GM19351 (cell line): ENCODE measurements at regions not wholly inside any gene's neighbourhood (a gene's known extent, or its start where the extent isn't known, plus 50 kb on each side); places are given as distances from the start of the nearest gene placed in this dataset.

Experiments used
- ATAC-seq: cut with Tn5 transposase; IDR thresholded peaks from one replicate; pipeline ENCODE4 v1.9.1; 2021; ENCODE audit warnings: mild to moderate bottlenecking, moderate library complexity; ENCODE audit not compliant: unreplicated experiment

DNA sequence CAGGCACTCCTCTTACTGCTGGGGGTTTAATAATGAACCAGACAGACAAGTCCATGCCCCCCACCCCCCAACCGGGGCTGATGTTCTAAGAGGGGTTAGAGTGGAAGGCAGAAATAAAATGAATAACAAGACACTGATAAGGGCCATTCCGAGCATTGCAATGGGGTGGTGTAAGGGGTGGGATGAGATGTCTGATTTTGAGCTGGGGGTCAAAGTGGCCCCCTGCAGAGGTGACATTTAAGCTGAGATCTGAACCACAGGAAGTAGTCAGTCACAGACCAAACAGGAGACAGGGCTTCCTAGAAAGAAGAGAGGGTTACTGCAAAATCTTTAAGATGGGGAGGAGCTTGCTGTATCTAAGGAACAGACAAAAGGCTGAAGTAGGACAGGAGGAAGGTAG lies 180.6 kb upstream of the SH3BP4 start:
- ATAC-seq: no peak

DNA sequence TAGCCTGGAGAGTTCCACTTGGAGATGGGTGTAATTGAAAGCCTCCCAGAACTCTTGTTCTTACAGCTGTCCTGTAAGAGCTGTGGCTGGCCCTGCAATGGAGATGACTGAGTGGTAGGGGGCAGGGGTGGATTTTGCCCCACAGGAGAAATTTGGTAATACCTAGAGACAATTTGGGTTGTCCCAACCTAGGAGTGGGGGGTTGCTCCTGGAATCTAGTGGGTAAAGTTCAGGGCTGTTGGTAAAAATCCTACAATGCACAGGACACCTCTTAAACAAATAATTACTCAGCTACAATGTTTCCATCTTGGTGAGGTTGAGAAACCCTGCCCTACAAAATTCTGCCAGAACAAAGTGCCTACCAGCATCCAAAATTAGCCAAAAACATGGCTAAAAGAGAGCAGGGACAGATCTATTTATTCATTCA lies 181.1 kb upstream of the SH3BP4 start:
- no peak for ATAC-seq

- ATAC-seq: no peak
These were observed 181.7 kb upstream of the SH3BP4 start for GRCh38 chr2:234770031-234770506.

DNA sequence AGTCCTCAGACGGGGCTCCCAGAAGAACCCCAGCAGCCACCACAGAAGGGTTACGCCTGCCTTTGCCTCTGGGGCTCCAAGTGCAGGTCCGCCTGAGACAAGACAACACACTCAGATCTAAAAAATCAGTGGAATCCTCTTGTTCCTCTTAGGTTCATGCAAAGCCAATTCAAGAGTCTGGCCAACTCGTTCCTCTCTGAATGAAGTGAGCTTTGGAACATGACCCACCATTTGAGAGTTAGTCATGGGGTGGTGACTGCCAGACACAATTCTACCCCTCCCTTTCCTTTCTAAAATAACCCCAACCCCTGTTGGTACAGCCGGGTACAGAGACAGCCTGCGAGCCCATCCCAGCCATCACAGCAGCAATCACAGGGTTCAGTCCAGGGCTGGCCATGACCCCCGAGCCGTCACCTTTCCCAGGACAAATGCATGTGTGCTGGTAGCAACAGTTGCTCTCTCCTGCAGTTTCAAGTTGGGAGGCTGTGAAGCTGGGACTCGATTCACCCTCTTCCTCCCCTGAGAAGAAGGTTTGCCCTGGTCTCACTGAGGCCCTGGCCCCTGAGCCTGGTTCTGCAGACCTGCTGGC lies 183.1 kb upstream of the SH3BP4 start:
- ATAC-seq: no peak

DNA sequence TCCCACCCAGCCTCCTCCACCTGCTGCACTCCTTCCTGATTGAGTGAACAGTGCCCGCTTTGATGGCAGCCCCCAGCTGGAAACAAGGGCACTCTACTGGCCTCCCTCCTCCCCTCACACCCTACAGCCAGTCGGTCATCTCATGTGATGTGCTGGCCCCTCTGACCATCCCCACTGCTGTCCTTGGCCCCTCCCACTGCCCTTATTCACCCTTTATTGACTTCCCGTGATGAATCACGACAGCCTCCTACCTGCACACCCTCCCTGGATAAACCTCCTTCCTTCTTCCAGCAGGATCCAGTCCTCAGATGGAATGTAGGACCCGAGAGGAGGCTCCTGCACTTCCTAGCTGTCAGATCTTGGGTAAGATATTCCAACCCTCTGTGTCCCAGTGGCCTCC lies 186.5 kb upstream of the SH3BP4 start:
- ATAC-seq: no peak

DNA sequence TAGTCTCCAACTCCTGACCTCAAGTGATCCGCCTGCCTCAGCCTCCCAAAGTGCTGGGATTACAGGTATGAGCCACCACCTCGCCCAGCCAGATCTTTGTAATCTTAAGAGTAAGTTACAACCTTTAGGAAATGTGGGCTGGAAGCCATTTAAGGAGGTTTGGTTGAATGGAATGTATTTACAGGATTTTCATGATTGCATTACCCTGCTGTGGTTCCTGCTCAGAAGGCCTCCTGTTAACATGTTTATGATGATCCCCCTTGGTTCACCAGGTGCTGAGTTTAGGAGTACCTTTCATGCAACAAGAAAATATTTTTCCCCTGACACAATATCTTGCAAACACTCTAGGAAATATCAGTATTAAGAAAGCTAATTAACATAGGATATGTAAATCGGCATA lies 187.4 kb upstream of the SH3BP4 start:
- no peak for ATAC-seq

GRCh38 chr2:234763002-234763873 lies 188.6 kb upstream of the SH3BP4 start:
- ATAC-seq: no peak

DNA sequence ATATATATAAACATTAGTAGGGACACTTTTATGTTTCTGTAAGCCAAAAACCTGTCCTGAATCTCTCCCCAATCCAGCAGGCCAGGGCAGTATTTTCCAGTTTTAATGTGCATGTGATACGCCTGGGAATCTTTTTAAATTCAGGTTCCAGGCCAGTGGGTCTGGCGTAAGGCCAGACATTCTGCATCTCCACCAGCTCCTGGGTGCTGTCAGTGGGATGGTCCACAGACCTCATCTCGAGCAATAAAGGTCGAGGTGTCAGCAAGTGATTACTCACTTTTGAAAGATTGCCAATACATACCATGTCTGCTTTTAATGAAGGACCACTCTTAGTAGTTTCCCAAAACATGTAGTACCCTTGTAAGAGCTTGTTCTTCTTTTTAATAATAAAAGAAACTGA lies 189.9 kb upstream of the SH3BP4 start:
- ATAC-seq: no peak

- no peak for ATAC-seq
These were observed 197.7 kb upstream of the SH3BP4 start for GRCh38 chr2:234754126-234754525.

DNA sequence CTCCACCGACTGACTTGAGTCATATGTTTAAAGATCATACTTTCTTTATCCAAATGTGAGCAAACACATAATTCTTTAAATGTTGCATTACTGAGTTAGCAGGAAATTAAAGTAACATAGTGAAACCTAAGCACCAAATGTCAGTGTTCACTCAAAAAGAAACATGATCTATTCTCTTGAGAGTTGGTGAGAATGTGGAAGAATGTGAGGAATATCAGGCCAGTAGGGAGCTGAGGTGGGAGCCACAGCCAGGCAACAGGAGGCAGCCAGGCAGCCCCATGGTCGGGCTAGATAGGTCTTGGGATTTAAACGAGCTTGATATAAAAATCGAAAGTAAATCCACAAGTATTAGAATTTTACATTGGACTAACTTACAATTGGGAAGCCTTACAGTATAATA lies 198.1 kb upstream of the SH3BP4 start:
- ATAC-seq: no peak

GRCh38 chr2:234752966-234753365 lies 198.9 kb upstream of the SH3BP4 start:
- ATAC-seq: no peak

DNA sequence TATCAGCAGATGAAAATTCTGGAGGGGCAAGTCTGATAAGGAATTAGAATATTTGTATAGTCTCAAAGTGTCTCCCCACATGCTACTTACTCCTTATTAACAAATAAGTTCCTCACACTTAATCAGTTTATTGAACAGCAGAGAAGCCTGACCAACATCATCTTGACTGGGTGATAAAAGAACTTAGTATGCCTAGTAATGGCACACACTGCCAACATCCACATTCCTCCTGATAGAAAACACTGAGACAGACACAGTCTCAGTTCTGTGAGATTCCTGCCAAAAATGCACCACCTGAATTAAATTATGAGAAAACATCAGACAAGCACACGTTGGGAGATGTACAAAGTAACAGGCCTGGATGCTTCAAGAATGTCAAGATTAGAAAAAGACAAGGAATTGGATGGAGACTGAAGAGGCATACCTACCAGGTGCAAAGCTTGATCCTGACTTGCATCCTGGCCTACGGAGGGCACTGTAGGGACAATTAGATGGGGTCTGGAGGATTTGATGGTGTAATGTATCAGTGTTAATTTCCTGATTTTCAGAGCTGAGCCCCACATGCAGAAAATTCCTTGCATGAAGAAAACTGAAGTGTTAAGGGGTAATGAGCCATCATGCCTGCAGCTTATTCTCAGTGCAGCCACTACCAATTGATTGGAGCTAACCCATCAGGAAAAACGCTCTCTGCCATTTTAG lies 200.4 kb upstream of the SH3BP4 start:
- ATAC-seq: no peak

DNA sequence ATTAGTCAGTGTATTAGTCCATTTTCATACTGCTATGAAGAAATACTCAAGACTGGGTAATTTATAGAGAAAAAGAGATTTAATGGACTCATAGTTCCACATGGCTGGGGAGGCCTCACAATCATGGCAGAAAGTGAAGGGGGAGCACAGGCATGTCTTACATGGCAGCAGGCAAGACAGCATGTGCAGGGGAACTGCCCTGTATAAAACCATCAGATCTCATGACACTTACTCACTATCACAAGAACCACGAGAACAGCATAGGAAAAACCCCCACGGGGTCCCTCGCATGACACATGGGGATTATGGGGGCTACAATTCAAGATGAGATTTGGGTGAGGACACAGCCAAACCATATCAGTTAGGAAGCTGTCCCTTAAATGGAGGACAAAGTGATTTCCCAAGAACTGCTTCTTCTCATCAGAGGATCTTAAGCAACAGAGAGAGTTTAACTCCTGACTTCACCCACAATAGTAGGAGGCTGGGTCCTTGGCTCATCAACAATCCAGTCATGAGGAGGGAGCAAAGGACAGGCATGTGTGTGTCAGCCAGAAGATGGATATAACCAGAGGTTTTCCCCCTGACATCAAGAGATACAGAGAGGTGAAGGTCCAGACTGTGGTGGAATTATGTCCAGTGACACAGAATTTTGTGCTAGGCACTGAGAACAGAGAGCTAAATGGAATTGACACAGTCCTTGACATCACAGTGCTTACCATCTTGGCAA lies 203.8 kb upstream of the SH3BP4 start:
- no peak for ATAC-seq

DNA sequence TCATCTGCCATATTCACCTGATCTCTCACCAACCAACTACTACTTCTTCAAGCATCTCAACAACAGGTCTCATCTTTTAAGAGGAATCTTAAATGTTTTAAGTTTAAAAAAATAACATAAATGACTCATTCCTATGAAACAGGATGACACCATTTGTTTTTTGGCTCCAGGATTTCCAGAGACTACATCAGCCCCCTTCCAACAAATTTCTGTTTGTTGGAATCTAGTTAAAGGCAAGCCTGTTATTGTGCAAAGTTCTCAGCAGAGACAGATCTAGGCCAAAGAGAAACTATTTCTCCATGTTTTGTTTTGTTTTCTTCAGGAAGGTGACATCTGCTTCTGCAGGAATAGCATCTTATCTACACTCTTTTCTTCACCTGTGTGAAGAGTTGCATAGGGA lies 204.8 kb upstream of the SH3BP4 start:
- no peak for ATAC-seq

DNA sequence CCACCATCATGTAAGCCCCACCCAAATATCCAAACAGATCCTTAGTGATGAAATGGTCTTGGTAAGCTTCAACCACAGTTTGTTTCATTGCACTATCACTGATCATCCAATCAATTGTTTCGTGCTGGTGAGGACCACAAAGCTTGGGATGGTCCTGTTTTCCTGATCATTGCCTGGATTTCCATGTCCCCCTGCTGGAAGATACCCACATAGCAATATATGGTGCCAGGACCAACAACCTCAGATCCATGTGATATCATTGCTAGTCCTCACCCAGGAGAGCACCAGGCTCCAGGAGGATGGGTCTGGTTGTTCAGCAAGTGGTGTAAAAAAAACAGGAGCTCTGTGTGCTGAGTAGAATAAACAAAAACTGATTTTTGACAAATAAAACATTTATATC lies 206.5 kb upstream of the SH3BP4 start:
- no peak for ATAC-seq

DNA sequence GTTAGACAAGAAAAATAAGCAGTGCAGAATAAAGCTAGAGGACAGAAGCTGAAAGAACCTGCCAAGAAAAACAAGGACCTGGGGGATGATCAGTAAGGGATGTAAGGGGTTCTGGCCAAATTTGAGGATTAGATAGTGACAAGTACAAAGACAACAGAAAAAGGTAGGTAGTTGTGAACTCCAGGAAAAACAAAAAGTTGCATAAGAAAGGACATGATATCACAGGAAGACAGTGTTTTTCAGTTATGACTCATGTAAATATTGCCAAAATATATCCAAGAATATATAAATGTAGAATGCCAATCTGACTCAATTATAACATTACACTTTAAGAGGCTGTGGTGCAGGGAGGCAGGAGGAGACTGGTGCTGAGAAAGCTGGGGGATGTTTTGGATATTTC lies 209.8 kb upstream of the SH3BP4 start:
- ATAC-seq: no peak

DNA sequence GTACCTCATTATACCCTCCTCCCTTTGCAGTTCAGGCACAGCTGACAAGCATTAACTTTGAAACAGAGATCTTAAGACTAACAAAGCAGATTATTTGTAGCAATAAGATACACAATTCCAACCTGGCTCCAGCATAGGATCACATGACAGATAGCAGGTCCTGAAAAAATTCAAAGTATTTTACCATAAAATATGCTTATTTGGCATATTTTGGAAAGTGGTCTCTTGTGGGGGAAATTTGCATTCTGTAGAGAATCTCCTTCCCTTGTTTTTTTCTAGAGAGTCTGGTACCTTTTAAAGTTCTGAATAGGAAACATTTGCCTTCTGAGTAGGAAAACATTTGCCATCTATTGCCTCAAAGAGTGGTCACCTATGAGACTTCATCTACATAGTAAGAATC lies 212.8 kb upstream of the SH3BP4 start:
- ATAC-seq: no peak

DNA sequence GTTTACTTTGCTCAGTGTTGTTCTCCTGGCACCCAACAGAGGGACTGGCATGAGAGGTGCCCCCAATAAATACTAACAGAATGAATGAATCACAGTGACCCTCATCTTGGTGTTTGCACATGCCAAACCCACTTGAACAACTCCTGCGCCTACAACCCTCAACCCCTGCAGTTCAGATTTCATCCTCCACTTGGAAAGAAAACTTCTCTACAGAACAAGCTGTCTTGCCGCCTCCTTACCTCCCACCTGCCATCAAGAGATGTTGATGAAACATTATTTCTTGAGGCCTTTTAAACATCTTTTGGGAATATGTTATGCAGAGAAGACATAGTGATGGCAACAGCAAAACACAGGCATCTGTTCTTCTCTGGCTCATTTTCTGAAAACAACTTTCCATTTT lies 216.0 kb upstream of the SH3BP4 start:
- no peak for ATAC-seq

DNA sequence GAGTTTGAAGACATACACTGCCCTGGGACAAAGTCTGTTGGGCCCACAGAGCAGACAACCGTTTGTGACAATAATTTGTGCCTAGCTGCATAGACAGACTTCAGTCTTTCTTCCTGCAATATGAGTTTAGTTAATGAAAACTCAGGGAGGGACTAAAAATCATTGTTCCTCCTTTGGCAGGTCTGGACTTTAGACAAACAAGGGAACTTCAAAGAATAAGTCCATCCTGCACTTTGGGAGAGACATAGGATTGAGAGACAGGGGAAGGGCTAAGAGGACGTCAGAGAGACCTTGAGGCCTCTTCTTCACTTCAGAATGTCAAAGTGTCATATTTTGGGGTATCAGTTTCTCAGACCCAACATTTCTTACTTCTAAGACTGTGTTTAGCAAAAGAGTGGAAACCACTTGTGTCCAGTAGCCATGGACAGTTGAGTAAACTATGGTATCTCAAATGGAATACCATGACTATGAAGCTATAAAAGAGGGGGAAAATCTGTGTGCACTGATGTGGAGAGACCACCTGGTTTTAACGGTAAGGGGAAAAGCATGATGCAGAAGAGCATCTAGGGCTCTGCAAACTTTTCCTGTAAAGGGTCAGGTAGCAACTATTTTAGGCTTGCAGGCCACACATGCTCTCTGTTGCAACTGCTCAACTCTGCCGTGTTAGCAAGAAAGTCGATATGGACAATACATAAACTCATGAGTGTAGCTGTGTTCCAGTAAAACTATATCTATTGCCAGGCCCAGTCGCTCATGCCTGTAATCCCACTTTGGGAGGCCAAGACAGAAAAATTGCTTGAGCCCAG lies 217.8 kb upstream of the SH3BP4 start:
- ATAC-seq: no peak

DNA sequence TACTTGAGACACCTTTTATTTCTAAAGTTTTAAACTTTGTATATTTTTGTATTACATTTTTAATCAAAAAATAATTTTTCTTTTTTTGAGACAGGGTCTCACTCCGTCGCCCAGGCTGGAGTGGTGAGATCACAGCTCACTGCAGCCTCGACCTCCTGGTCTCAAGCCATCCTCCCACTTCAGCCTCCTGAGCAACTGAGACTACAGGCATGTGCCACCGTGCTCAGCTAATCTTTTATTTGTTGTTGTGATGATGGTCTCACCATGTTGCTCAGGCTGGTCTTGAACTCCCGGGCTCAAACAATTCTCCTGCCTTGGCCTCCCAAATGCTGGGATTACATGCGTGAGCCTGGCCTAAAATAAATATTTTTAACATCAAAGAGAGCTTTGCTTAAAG lies 218.7 kb upstream of the SH3BP4 start:
- no peak for ATAC-seq
